H54 (cell line): ENCODE measurements at regions not wholly inside any gene's neighbourhood (a gene's known extent, or its start where the extent isn't known, plus 50 kb on each side); places are given as distances from the start of the nearest gene placed in this dataset.
"Not testable (repeated sequence)": the region's sequence is repeated elsewhere in the genome, so short reads cannot be mapped to it uniquely, and the experiment has no call there.

Source experiments
- DNase-seq: peaks from one replicate; pipeline ENCODE4 v3.0.0; 2011; ENCODE audit warnings: low spot score, mixed read lengths; ENCODE audit not compliant: insufficient read length
- FAIRE-seq: peaks from 3 replicates; lab custom pipeline; 2011; peaks lifted over from hg19 to GRCh38; lab: Jason Lieb, UNC
- POLR2A ChIP-seq: IDR thresholded peaks from 2 replicates; pipeline ENCODE4 v1.6.1; 2011; ENCODE audit warnings: low read depth, mild to moderate bottlenecking, low read length

GRCh38 chr2:187877391-187877790 lies 323.2 kb upstream of the TFPI start:
- no peak for DNase-seq
- no peak for TF ChIP-seq POLR2A
- FAIRE-seq = no peak

GRCh38 chr2:187878112-187878511 lies 323.9 kb upstream of the TFPI start:
- TF ChIP-seq POLR2A = no peak
- no peak for FAIRE-seq
- DNase-seq = no peak

GRCh38 chr2:187879491-187879890 lies 325.3 kb upstream of the TFPI start:
- DNase-seq (no peak), FAIRE-seq (no peak)
- TF ChIP-seq POLR2A = no peak

GRCh38 chr2:187884003-187884402 lies 329.8 kb upstream of the TFPI start:
- no peak for FAIRE-seq
- TF ChIP-seq POLR2A = no peak
- no peak for DNase-seq

GRCh38 chr2:187890690-187891089 lies 336.5 kb upstream of the TFPI start:
- no peak for TF ChIP-seq POLR2A
- DNase-seq (no peak), FAIRE-seq (no peak)

- DNase-seq (no peak), FAIRE-seq (peak; percentile 45)
- TF ChIP-seq POLR2A = no peak
These were observed 345.8 kb upstream of the TFPI start for GRCh38 chr2:187900021-187900420.

- no peak for DNase-seq
- FAIRE-seq = no peak
- TF ChIP-seq POLR2A = no peak
These were observed 351.8 kb upstream of the TFPI start for GRCh38 chr2:187906021-187906420.

GRCh38 chr2:187910922-187911321 lies 356.7 kb upstream of the TFPI start:
- not testable (repeated sequence) for FAIRE-seq

GRCh38 chr2:187912950-187913349 lies 358.7 kb upstream of the TFPI start:
- DNase-seq (no peak), FAIRE-seq (peak; percentile 6)
- no peak for TF ChIP-seq POLR2A

More at GRCh38 chr2:187910922-187911321, 356.7 kb upstream of the TFPI start:
- DNase-seq = not testable (repeated sequence)

- no peak for TF ChIP-seq POLR2A
- DNase-seq (no peak), FAIRE-seq (no peak)
These were observed 361.6 kb upstream of the TFPI start for GRCh38 chr2:187915810-187916209.

- FAIRE-seq = no peak
- TF ChIP-seq POLR2A = no peak
- DNase-seq = no peak
These were observed 362.6 kb upstream of the TFPI start for GRCh38 chr2:187916799-187917198.

GRCh38 chr2:187917535-187917934 lies 363.3 kb upstream of the TFPI start:
- TF ChIP-seq POLR2A = no peak
- no peak for FAIRE-seq
- no peak for DNase-seq

GRCh38 chr2:187918996-187919821 lies 365.0 kb upstream of the TFPI start:
- TF ChIP-seq POLR2A = no peak
- no peak for DNase-seq
- FAIRE-seq = no peak

GRCh38 chr2:187920511-187920910 lies 366.3 kb upstream of the TFPI start:
- TF ChIP-seq POLR2A = no peak
- no peak for FAIRE-seq
- no peak for DNase-seq

- no peak for TF ChIP-seq POLR2A
- no peak for DNase-seq
- no peak for FAIRE-seq
These were observed 368.6 kb upstream of the TFPI start for GRCh38 chr2:187922846-187923245.
